ENCODE measurements at regions not wholly inside any gene's neighbourhood (a gene's known extent, or its start where the extent isn't known, plus 50 kb on each side); places are given as distances from the start of the nearest gene placed in this dataset.

GRCh38 chrX:40230646-40231045 is 132.9 kb upstream of the BCOR start:
- TF ChIP-seq CTCF (IDR thresholded peaks at IDR 0.05; ENCODE audit: insufficient read depth, low read length) (no peak), POLR2AphosphoS5 (IDR thresholded peaks at IDR 0.05; ENCODE audit: low read depth) (no peak)
